ENCODE measurements at regions not wholly inside any gene's neighbourhood (a gene's known extent, or its start where the extent isn't known, plus 50 kb on each side); places are given as distances from the start of the nearest gene placed in this dataset.

DNA sequence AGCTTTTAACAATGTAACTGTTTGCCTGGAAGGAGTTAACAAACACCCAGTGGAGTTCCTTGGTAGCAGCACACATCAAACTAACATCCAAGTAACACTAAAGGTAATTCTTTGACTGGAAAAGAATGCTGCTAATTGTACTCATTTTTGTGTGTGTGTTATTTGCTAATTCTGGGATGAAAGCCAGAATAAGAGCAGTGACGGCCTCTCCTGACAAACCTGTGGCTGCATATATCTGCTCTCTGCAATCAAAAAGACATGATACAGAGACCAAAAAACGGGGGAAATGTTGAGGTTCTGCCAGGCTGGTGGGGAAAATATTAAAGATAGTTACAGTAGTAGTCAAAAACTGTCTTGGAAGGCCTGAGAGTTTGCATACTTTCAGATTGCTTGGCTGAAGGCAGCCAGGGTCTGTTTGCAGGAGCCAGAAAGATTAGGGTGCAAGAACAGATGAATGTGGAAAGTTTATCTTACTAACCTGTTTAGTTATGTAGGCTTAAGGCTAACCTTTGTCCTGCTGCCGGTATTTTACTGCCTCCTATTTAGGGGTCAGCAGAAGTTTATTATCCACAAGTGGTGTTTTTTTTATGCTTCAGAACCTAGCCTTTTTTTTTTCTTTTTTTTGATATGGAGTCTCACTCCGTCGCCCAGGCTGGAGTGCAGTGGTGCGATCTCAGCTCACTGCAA, 325.6 kb upstream of the RBMY1B start:
- TF ChIP-seq, protein P1, sequence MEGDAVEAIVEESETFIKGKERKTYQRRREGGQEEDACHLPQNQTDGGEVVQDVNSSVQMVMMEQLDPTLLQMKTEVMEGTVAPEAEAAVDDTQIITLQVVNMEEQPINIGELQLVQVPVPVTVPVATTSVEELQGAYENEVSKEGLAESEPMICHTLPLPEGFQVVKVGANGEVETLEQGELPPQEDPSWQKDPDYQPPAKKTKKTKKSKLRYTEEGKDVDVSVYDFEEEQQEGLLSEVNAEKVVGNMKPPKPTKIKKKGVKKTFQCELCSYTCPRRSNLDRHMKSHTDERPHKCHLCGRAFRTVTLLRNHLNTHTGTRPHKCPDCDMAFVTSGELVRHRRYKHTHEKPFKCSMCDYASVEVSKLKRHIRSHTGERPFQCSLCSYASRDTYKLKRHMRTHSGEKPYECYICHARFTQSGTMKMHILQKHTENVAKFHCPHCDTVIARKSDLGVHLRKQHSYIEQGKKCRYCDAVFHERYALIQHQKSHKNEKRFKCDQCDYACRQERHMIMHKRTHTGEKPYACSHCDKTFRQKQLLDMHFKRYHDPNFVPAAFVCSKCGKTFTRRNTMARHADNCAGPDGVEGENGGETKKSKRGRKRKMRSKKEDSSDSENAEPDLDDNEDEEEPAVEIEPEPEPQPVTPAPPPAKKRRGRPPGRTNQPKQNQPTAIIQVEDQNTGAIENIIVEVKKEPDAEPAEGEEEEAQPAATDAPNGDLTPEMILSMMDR (IDR thresholded peaks at IDR 0.05) = no peak
- no peak for TF ChIP-seq SP1 (CRISPR knock-in tag; conservative IDR thresholded peaks at IDR 0.05)
- TF ChIP-seq, protein P2, sequence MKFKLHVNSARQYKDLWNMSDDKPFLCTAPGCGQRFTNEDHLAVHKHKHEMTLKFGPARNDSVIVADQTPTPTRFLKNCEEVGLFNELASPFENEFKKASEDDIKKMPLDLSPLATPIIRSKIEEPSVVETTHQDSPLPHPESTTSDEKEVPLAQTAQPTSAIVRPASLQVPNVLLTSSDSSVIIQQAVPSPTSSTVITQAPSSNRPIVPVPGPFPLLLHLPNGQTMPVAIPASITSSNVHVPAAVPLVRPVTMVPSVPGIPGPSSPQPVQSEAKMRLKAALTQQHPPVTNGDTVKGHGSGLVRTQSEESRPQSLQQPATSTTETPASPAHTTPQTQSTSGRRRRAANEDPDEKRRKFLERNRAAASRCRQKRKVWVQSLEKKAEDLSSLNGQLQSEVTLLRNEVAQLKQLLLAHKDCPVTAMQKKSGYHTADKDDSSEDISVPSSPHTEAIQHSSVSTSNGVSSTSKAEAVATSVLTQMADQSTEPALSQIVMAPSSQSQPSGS (CRISPR knock-in tag; IDR thresholded peaks at IDR 0.05; ENCODE audit: borderline replicate concordance, low read depth) = no peak
- TF ChIP-seq OVOL2 (CRISPR knock-in tag; IDR thresholded peaks at IDR 0.05; ENCODE audit: borderline replicate concordance) = no peak
- TF ChIP-seq, protein P3, sequence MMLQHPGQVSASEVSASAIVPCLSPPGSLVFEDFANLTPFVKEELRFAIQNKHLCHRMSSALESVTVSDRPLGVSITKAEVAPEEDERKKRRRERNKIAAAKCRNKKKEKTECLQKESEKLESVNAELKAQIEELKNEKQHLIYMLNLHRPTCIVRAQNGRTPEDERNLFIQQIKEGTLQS (CRISPR knock-in tag; conservative IDR thresholded peaks at IDR 0.05) = no peak
- no peak for TF ChIP-seq CREM (CRISPR knock-in tag; IDR thresholded peaks at IDR 0.05)
- no peak for TF ChIP-seq JAZF1 (CRISPR knock-in tag; IDR thresholded peaks at IDR 0.05)

Measured in WTC11 (cell line).